Peyer's patch (tissue), 4 donors: ENCODE measurements at regions not wholly inside any gene's neighbourhood (a gene's known extent, or its start where the extent isn't known, plus 50 kb on each side); places are given as distances from the start of the nearest gene placed in this dataset.

Experiments
- DNase-seq, 3 donors: peaks; one replicate each; pipeline ENCODE4 v3.0.0-alpha.2; 2017 to 2019
- H3K27ac ChIP-seq, 4 donors: fragments of 200-600 bp; sonication (generic); one replicate each; pipeline ENCODE4 v1.5.1; 2016 to 2019
- H3K27me3 ChIP-seq, 2 donors: fragments of 200-600 bp; sonication (generic); one replicate each; pipeline ENCODE4 v1.5.1; 2019
- H3K36me3 ChIP-seq, 3 donors: fragments of 200-600 bp; sonication (generic); one replicate each; pipeline ENCODE4 v1.5.1; 2016 to 2019
- H3K4me1 ChIP-seq, 4 donors: fragments of 200-600 bp; sonication (generic); one replicate each; pipeline ENCODE4 v1.5.1; 2016 to 2019
- H3K4me3 ChIP-seq, 4 donors: fragments of 200-600 bp; sonication (generic); 1 replicate in 3 of 4; 2 replicates in 1 of 4; pipeline ENCODE4 v1.5.1; 2016 to 2019; ENCODE audit warnings: mild to moderate bottlenecking in 1 of 4
- H3K9me3 ChIP-seq, 4 donors: fragments of 200-600 bp; sonication (generic); one replicate each; pipeline ENCODE4 v1.5.1; 2016 to 2019; ENCODE audit warnings: mild to moderate bottlenecking in 1 of 4
- CTCF ChIP-seq, 6 experiments: fragments of 450-650 bp in 4 of 6; fragments of 200-600 bp in 2 of 6; sonication (generic) in 1 of 6; IDR thresholded peaks; one replicate each; pipeline ENCODE4 v1.5.1; 2017 to 2019; ENCODE audit warnings: antibody characterized with exemption in 6 of 6, mild to moderate bottlenecking in 3 of 6, moderate library complexity in 1 of 6
- POLR2A ChIP-seq, 2 donors: fragments of 450-650 bp; IDR thresholded peaks; one replicate each; pipeline ENCODE4 v1.5.1; 2017; ENCODE audit warnings: antibody characterized with exemption in 2 of 2, mild to moderate bottlenecking in 2 of 2, moderate library complexity in 2 of 2

GRCh38 chr18:21997207-21998143 is 171.9 kb upstream of the GATA6 start:
- Histone ChIP-seq H3K27me3 (no peaks in the 10 kb centered on the region), H3K9me3 (no peaks in the 10 kb centered on the region), H3K4me3 (no peak overlapping the region), H3K27ac (peak overlapping the region in 3 of 4 donors; percentile 66 to 87 (median 67)), H3K36me3 (no peaks in the 10 kb centered on the region), H3K4me1 (peaks cover 0 to 44% (median 4%) of the 10 kb centered on the region in 4 donors)
- no peak for DNase-seq
- TF ChIP-seq CTCF (IDR thresholded peaks at IDR 0.05) (peak; percentile 14 to 94 (median 76)), POLR2A (IDR thresholded peaks at IDR 0.05) (peak in 1 of 2 donors; percentile 23)

GRCh38 chr18:21998486-21998885 is 170.9 kb upstream of the GATA6 start:
- TF ChIP-seq CTCF (IDR thresholded peaks at IDR 0.05) (no peak), POLR2A (IDR thresholded peaks at IDR 0.05) (no peak)
- Histone ChIP-seq H3K36me3 (no peaks in the 10 kb centered on the region), H3K4me1 (peaks cover 0 to 45% (median 4%) of the 10 kb centered on the region in 4 donors), H3K27me3 (no peaks in the 10 kb centered on the region), H3K4me3 (peak overlapping the region in 1 of 4 donors; percentile 10), H3K9me3 (no peaks in the 10 kb centered on the region), H3K27ac (peak overlapping the region in 3 of 4 donors; percentile 66 to 87 (median 67))
- DNase-seq: peak in 2 of 3 donors; percentile 55 to 70

GRCh38 chr18:22001912-22002487 is 167.4 kb upstream of the GATA6 start:
- H3K9me3 ChIP-seq: no peaks in the 10 kb centered on the region
- H3K4me3 ChIP-seq: peak overlapping the region in 2 of 4 donors; percentile 28 to 33
- H3K36me3 ChIP-seq: no peaks in the 10 kb centered on the region
- peaks cover 0 to 35% (median 2%) of the 10 kb centered on the region in 4 donors for H3K4me1 ChIP-seq
- no peaks in the 10 kb centered on the region for H3K27me3 ChIP-seq
- DNase-seq: peak in 2 of 3 donors; percentile 56 to 71
- peak overlapping the region in 3 of 4 donors; percentile 55 to 81 (median 59) for H3K27ac ChIP-seq
- TF ChIP-seq CTCF (IDR thresholded peaks at IDR 0.05) (no peak), POLR2A (IDR thresholded peaks at IDR 0.05) (peak in 1 of 2 donors; percentile 15)

- no peaks in the 10 kb centered on the region for H3K9me3 ChIP-seq
- H3K27me3 ChIP-seq: no peaks in the 10 kb centered on the region
- H3K27ac ChIP-seq: no peak overlapping the region
- no peak for DNase-seq
- peaks cover 0 to 14% (median 0%) of the 10 kb centered on the region in 4 donors for H3K4me1 ChIP-seq
- no peaks in the 10 kb centered on the region for H3K36me3 ChIP-seq
- no peak overlapping the region for H3K4me3 ChIP-seq
- TF ChIP-seq CTCF (IDR thresholded peaks at IDR 0.05) (no peak), POLR2A (IDR thresholded peaks at IDR 0.05) (no peak)
These were observed 164.1 kb upstream of the GATA6 start for GRCh38 chr18:22005191-22005841.

GRCh38 chr18:22006458-22006857 is 162.9 kb upstream of the GATA6 start:
- no peak overlapping the region for H3K4me3 ChIP-seq
- no peaks in the 10 kb centered on the region for H3K9me3 ChIP-seq
- TF ChIP-seq POLR2A (IDR thresholded peaks at IDR 0.05) (no peak), CTCF (IDR thresholded peaks at IDR 0.05) (no peak)
- no peaks in the 10 kb centered on the region for H3K27me3 ChIP-seq
- DNase-seq: no peak
- no peaks in the 10 kb centered on the region for H3K36me3 ChIP-seq
- peaks cover 0 to 11% (median 0%) of the 10 kb centered on the region in 4 donors for H3K4me1 ChIP-seq
- H3K27ac ChIP-seq: no peak overlapping the region
